HG03159 (cell line): ENCODE measurements at regions not wholly inside any gene's neighbourhood (a gene's known extent, or its start where the extent isn't known, plus 50 kb on each side); places are given as distances from the start of the nearest gene placed in this dataset.
"Not testable (repeated sequence)": the region's sequence is repeated elsewhere in the genome, so short reads cannot be mapped to it uniquely, and the experiment has no call there.

Experiments used
- ATAC-seq: cut with Tn5 transposase; IDR thresholded peaks from one replicate; pipeline ENCODE4 v1.9.1; 2021; ENCODE audit warnings: mild to moderate bottlenecking, moderate library complexity; ENCODE audit not compliant: unreplicated experiment

GRCh38 chr4:27813226-27813625 is 952.6 kb downstream of the STIM2 start:
- ATAC-seq, result not testable (repeated sequence)

DNA sequence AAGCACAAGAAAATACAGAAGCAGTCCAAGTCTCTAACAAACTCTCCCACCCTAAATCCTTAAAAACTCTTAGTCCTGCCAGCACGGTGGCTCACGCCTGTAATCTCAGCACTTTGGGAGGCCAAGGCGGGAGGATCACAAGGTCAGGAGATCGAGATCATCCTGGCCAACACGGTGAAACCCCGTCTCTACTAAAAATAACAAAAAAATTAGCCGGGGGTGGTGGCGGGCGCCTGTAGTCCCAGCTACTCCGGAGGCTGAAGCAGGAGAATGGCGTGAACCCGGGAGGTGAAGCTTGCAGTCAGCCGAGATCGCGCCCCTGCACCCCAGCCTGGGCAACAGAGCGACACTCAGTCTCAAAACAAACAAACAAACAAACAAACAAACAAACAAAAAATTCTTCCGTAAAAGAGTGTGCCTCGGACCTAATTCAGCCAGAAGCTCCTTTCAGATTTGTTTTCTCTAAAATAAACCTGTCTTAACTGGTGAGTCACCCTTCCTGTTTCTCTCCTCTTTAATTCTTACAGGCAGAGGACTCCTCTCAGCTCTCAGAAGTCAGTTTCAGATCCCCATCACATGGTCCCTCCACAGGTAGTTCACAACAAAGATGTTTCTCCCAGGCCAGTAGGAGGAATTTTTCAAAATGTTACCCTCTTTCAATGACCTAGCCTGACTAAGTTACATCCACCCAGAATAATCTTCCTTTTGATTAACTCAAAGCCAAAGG is 953.2 kb downstream of the STIM2 start:
- ATAC-seq, result not testable (repeated sequence)

GRCh38 chr4:27819246-27819645 is 958.6 kb downstream of the STIM2 start:
- ATAC-seq, result no peak

DNA sequence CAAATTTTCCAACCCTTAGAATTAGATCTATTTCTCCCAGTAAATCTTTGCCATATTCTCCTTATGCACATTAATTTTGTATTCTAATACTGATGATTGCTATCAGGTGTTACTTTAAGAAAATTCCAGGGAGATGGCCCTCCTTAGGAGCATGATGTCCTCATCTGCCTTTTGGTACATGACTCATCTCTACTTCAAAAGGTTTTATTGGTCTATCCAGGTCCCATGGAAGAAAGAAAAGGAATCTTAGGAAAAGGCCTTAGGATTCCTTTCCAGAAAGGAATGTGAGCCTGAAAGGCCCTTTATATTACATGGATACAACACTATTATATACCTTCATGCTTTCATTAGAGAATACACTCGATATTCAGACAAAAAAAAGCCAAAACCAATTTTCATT is 968.2 kb downstream of the STIM2 start:
- no peak for ATAC-seq

DNA sequence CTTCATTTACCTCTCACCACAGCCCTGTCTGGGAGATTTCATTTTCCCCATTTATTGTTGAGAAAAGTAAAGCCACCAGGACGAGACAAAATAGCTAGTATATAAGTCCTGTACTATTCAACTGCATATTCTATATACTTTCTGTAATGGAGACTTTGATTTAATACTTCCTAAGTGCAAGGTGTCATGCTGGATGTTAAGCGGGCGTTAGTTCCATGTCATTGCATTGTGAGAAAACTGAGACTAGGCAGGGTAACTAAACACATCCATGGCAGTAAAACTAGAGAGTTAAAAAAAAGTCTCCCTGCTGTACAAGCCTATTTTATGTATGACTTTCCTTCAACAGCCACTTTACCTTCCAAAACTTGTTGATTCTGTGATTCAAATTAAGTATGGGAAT is 969.6 kb downstream of the STIM2 start:
- ATAC-seq, result no peak

DNA sequence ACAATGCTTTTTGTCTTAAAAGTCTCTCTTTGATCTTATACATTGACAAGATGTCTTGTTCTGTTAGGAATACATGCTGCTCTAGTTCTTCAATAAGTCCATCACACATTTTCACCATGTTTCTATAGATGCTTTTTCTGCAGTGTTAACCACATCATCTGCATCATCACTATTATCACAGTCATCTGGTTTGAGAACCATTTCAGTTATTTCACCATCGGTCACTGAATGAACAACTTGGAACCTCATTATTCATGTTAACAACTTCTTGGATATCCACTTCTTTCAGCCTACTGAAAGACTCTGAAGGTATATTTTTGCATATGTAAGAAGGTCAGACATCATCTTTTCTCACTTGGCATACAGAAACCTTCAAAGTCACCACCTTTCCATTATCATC is 975.2 kb downstream of the STIM2 start:
- ATAC-seq, result no peak

- no peak for ATAC-seq
Observed at GRCh38 chr4:27836523-27836922, 975.9 kb downstream of the STIM2 start.

DNA sequence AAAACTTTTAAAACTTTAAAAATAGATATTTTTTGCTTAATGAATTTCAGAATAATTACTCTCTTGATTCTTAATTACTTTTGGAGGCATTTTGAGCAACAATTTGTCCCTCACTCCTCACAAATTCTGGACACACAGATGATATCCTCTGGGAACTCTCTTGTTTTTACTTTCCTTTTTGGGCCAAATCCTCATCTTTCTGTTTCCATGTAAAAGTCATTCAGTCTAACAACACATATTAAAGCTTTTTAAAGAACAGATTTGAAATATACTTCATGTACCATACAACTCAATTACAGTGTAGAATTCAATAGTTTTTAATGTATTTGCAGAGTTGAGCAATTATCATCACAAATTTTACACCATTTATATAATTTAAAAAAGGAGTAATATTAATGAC is 983.1 kb downstream of the STIM2 start:
- ATAC-seq, result no peak

DNA sequence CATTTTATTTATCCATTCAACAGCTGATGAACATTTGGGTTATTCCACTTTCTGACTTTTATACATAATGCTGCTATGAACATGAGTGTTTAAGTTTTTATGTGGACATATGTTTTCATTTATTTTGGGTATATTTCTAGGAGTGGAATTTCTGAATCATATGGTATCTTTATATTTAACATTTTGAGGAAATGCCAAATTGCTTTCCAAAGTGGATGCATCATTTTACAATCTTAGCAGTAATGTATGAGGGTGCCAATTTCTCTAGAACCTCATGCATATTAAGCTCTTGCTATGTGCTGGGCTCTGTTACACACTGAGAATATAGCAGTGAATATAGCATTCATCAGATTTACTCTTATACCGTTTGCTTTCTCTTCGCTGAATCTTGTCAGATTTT is 983.7 kb downstream of the STIM2 start:
- ATAC-seq, result no peak

GRCh38 chr4:27846951-27847350 is 986.3 kb downstream of the STIM2 start:
- no peak for ATAC-seq

DNA sequence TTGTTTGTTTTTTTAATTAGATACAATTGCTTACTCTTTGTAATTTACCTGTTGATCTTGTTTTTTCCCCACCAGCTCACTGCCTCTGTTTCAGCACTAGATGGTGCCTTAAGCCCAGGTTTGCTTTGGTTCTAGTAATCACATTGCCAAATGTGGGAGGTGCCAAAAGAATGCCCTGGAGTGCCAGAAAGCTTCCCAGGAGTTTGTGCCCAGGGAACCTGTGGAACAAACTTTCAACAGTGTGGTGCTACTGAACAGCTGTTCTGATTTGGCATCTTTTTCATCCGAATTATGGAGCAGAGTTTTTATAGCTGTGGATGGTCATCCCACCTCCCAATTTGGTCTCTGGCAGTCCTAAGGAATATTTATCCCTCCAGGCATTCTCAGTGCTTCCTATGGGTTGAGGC is 1000.7 kb downstream of the STIM2 start:
- no peak for ATAC-seq

GRCh38 chr4:27861802-27862201 is 1001.2 kb downstream of the STIM2 start:
- peak; percentile 84 for ATAC-seq

DNA sequence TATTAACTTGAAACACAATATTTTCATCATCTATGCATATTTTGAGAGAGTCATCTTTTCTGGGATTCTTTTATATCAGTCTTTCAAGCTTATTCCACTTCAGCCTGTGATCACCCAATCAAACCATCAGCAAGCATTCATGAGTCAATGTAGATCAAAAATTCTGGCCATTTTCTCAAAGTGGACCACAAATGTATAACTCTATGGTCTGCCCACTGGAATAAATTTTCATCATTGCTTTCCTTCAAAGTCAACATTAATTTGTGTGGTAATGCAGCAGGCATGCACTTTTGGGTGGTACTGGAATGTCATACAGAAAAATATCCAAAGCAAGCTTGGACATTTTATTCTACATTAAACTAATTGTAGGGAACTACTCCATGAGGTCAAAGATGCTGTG is 1013.0 kb downstream of the STIM2 start:
- no peak for ATAC-seq

DNA sequence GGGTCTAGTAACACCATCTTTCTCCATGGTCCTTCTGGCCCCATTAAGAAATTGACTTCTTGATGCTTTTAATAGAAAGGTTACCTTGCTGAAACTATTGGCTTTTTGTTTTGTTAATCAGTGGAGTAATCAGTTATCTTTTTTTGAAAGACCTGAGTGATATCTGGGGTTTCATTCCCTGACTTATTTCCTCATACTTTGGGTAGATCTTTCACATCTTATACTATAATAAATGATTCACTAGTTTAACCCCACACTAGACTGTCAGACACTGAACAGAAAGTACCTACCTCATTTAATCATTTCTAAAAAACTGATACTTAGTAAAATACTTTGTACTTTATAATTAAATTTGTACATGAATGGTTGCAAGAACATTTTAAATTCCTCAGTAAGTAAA is 1021.1 kb downstream of the STIM2 start:
- ATAC-seq, result peak; percentile 75

DNA sequence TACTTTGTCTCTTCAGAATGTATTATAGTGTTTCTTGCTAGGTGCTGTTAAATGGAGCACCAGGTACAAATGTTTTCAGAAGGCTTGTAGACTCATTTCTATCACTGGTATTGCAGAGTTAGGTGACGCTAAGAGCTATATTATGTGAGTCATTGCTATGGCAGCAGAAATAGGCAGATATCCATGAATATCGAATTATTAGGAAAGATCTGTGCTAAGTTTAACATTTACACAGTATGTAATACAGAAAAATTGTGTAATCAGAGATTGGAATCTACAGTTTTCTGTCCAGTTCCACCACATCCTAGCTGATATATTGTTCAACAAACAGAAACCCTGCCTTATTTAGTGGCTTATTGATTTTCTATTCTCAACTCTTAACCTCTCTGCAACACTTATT is 1025.5 kb downstream of the STIM2 start:
- no peak for ATAC-seq

DNA sequence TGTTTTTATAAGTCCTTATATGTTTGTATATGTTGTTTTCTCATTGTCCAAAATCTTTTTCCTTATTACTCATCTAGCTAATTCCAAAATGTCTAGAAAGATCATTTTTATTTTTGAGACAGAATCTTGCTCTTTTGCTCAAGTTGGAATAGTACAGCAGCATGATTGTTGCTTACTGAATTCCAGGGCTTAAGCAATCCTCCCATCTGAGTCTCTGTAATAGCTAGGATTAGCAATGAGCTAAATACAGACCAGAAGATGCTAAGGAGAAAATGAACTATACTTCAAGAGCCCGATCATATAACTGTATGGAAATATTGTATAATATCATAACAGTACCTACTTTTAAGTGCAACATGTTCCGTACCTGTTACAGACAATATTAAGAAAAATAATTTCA is 1027.0 kb downstream of the STIM2 start:
- ATAC-seq, result no peak

DNA sequence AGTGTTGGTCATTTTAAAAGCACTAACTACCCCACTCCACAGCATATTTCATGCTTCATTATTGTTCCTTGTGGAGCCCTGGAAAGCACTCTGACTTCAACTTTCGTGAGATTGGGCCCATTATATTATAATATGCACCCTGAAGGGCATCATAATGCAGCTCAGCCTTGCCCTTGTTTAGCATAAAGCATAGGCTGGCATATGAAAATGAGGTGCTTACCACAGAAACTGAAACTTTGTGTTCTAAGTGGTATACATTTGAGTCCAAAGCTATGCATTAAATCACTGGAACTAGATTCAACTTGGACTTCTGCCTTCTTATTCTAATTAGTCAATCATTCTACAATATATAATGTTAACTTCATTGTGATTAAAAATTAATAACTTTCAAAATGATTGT is 1027.9 kb downstream of the STIM2 start:
- no peak for ATAC-seq

GRCh38 chr4:27894951-27895350 is 1034.3 kb downstream of the STIM2 start:
- no peak for ATAC-seq

DNA sequence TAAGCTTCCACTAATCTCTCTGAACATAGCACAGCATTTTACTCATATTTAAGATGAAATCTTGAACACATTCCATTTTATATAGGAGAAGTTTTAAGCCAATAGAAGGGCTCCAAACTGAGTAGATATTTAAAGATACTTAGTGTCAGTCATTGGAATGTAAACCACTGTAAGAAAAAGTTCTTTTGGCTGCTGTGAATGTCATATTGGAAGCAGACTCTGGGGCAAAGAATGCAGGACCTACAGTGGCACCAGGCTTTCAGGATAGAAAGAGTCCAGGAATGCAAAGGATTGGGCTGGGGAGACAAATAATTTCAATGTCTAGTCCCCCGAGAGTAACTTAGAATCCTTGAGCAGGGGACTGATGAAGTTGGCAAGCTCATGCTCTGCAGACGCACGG is 1047.7 kb downstream of the STIM2 start:
- ATAC-seq, result no peak

GRCh38 chr4:27910227-27910626 is 1049.6 kb downstream of the STIM2 start:
- no peak for ATAC-seq

DNA sequence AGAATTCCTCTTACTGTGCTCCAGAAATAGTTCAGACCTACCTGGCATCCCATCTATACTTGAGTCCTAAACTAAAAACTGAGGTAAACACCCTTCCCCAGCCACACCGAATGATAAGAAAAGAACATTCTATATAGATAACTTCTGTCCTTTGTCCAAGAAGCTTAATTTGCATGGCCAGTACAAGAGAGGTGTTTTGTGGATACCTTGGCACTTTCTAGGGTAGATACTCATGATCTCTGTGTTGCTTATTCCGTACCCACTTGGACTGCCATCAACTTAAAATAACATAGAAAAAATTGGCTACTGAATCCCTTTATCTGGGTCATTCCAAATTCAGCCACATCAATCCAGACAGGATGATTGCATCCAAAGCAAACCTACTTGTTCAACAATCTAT is 1050.4 kb downstream of the STIM2 start:
- ATAC-seq, result no peak

DNA sequence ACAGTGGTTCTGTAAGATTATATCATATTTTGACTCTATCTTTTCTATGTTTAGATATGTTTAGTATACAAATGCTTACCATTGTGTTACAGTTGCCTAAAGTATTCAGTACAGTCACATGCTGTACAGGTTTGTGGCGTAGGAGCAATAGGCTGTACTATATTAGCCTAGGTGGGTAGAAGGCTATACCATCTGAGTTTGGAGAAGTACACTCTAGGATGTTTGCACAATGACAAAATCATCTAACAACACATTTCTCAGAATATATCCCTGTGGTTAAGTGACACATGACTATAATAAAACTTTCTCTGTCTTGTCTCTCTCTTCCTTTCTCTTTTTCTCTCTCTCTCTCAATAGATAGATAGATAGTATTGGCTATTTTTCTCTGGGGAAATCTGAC is 1053.1 kb downstream of the STIM2 start:
- no peak for ATAC-seq

DNA sequence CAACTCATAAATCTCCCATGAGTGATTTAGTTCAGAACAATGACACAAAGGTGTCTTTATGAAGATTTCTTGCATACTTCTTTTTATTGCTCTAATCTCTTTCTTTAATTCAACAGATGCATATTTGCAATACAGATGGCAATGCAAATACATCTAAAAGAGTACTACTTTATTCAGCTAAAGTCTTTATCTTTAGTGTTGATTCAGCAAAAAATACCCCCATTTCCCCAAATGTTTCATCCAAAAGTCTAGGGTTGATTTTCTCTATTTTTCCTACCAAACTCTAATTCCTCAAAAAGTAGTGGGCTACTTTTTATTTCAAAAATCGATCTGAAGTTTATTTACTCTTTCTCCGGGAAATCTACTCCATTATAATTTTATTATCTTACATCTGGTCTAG is 1055.2 kb downstream of the STIM2 start:
- no peak for ATAC-seq
